Heart left ventricle (tissue), 16 donors: ENCODE measurements at regions not wholly inside any gene's neighbourhood (a gene's known extent, or its start where the extent isn't known, plus 50 kb on each side); places are given as distances from the start of the nearest gene placed in this dataset.

Source experiments
- ATAC-seq, 4 donors: fragments of 200-7000 bp; cut with Tn5 transposase; one replicate each; pipeline ENCODE4 v1.9.1; 2020 to 2022; ENCODE audit warnings: moderate library complexity in 4 of 4, mild to moderate bottlenecking in 3 of 4, moderate number of reproducible peaks in 1 of 4
- DNase-seq, 5 donors: peaks; one replicate each; pipeline ENCODE4 v3.0.0-alpha.2; 2020
- H3K27ac ChIP-seq, 12 donors: fragments of 200-600 bp; sonication (generic) in 4 of 12; one replicate each; pipeline versions ENCODE4 v1.5.0 to v1.8.0; 2016 to 2022; ENCODE audit warnings: mild to moderate bottlenecking in 2 of 12
- H3K27me3 ChIP-seq, 9 donors: fragments of 200-600 bp; sonication (generic) in 2 of 9; one replicate each; pipeline versions ENCODE4 v1.5.1 to v1.8.0; 2016 to 2022; ENCODE audit warnings: mild to moderate bottlenecking in 3 of 9
- H3K36me3 ChIP-seq, 9 donors: fragments of 200-600 bp; sonication (generic) in 2 of 9; one replicate each; pipeline versions ENCODE4 v1.5.0 to v1.8.0; 2018 to 2022; ENCODE audit warnings: mild to moderate bottlenecking in 2 of 9
- H3K4me1 ChIP-seq, 12 donors: fragments of 200-600 bp; sonication (generic) in 4 of 12; one replicate each; pipeline versions ENCODE4 v1.5.0 to v1.8.0; 2016 to 2022; ENCODE audit warnings: mild to moderate bottlenecking in 3 of 12
- H3K4me3 ChIP-seq, 12 donors: fragments of 200-600 bp; sonication (generic) in 4 of 12; one replicate each; pipeline versions ENCODE4 v1.5.0 to v1.8.0; 2017 to 2022; ENCODE audit warnings: mild to moderate bottlenecking in 9 of 12, moderate library complexity in 4 of 12
- H3K9me3 ChIP-seq, 12 donors: fragments of 200-600 bp; sonication (generic) in 4 of 12; one replicate each; pipeline versions ENCODE4 v1.5.0 to v1.8.0; 2016 to 2022; ENCODE audit warnings: mild to moderate bottlenecking in 1 of 12
- CTCF ChIP-seq, 12 donors: fragments of 200-600 bp; sonication (generic) in 4 of 12; IDR thresholded peaks; one replicate each; pipeline versions ENCODE4 v1.5.0 to v1.8.0; 2018 to 2022; ENCODE audit warnings: antibody characterized with exemption in 12 of 12, mild to moderate bottlenecking in 5 of 12
- POLR2A ChIP-seq, 2 donors: fragments of 450-650 bp; IDR thresholded peaks; one replicate each; pipeline ENCODE4 v1.6.1; 2017; ENCODE audit warnings: antibody characterized with exemption in 2 of 2, mild to moderate bottlenecking in 2 of 2, moderate library complexity in 2 of 2
- WGBS, 4 donors: extraction: QIAGEN DNeasy Blood & Tissue Kit in 2 of 4; methylation state at CpG; one replicate each; pipeline versions ENCODE4 v1.1.5 to v1.1.7; 2013 to 2018; 5-methylcytosine and 5-hydroxymethylcytosine counted together
- intact Hi-C, 10 donors: fragments of 100-400 bp; cut with DNase I; formaldehyde crosslinking; loops; one replicate each; pipeline versions ENCODE4 v1.11.1 to v1.14.2; 2022
- donor health status: ischemic (EF 13 %, LVEDD 7.1; RV severe dilation, severe dysfunction).
- donor health status: healthy with polysubstance abuse.
- donor health status: DM: no; HTN: yes; CAD: no.
- donor health status: DM: no; HTN: no; CAD: no.
- donor health status: ischemic (EF 25% LVEDD 6.9; RV normal size, moderate dysfunction).
- donor health status: ischemic (EF 25% LVEDD 5.7; RV mildly dilated, moderate dysfunction).
- donor health status: healthy.
- donor health status: DM: yes; HTN: yes; CAD: no.
- donor health status: ischemic (EF 35%, LVEDD 5.7; RV mildly dilated, moderate dysfunction).
- donor health status: nonischemic (EF 11% LVEDD 7.7; RV severe dilation, severe dysfunction).
- donor health status: DM: yes; HTN: yes; CAD: no.
- donor health status: PGD.
- donor health status: ischemic (EF 29% LVEDD 5.4; RV normal size, mild dysfunction).
- donor health status: nonischemic (EF 23%, LVEDD 6.1; RV moderate dilation, normal function).

- H3K27ac ChIP-seq, result no peak overlapping the region
- TF ChIP-seq CTCF (IDR thresholded peaks at IDR 0.05), result no peak
- no peaks in the 10 kb centered on the region for H3K9me3 ChIP-seq
- DNase-seq (no peak), ATAC-seq (no peak)
- H3K36me3 ChIP-seq, result no peaks in the 10 kb centered on the region
- 64 to 67% (median 65%) methylated on average over 4 of the region's 4 CpGs for WGBS, 4 donors
- intact Hi-C loops, result no loop called here
- no peaks in the 10 kb centered on the region for H3K27me3 ChIP-seq
- H3K4me3 ChIP-seq, result no peak overlapping the region
- H3K4me1 ChIP-seq, result no peaks in the 10 kb centered on the region
Measured at GRCh38 chr9:85213650-85214607, 527.8 kb downstream of the AGTPBP1 start.

- WGBS, 4 donors, result 48 to 65% (median 59%) methylated on average over 2 of the region's 2 CpGs
- intact Hi-C loops, result no loop called here
- H3K27me3 ChIP-seq, result no peaks in the 10 kb centered on the region
- no peak for ATAC-seq
- H3K36me3 ChIP-seq, result no peaks in the 10 kb centered on the region
- TF ChIP-seq POLR2A (IDR thresholded peaks at IDR 0.05) (no peak), CTCF (IDR thresholded peaks at IDR 0.05) (no peak)
- H3K4me3 ChIP-seq, result no peak overlapping the region
- H3K27ac ChIP-seq, result no peak overlapping the region
- H3K9me3 ChIP-seq, result no peaks in the 10 kb centered on the region
- DNase-seq, result no peak
- no peaks in the 10 kb centered on the region for H3K4me1 ChIP-seq
Measured at GRCh38 chr9:85212887-85213286, 528.9 kb downstream of the AGTPBP1 start.

- 42 to 58% (median 52%) methylated on average over 4 of the region's 4 CpGs for WGBS, 4 donors
- intact Hi-C loops, result no loop called here
- Histone ChIP-seq H3K4me1 (no peaks in the 10 kb centered on the region), H3K9me3 (no peaks in the 10 kb centered on the region), H3K4me3 (no peak overlapping the region), H3K27me3 (no peaks in the 10 kb centered on the region), H3K36me3 (no peaks in the 10 kb centered on the region), H3K27ac (no peak overlapping the region)
- no peak for TF ChIP-seq POLR2A (IDR thresholded peaks at IDR 0.05)
- TF ChIP-seq CTCF (IDR thresholded peaks at IDR 0.05), result no peak
- no peak for DNase-seq
- no peak for ATAC-seq
Measured at GRCh38 chr9:85212209-85212608, 529.5 kb downstream of the AGTPBP1 start.

- TF ChIP-seq POLR2A (IDR thresholded peaks at IDR 0.05), result no peak
- no peak for TF ChIP-seq CTCF (IDR thresholded peaks at IDR 0.05)
- Histone ChIP-seq H3K4me3 (no peak overlapping the region), H3K9me3 (no peaks in the 10 kb centered on the region), H3K27me3 (no peaks in the 10 kb centered on the region), H3K27ac (no peak overlapping the region), H3K4me1 (no peaks in the 10 kb centered on the region), H3K36me3 (no peaks in the 10 kb centered on the region)
- no peak for ATAC-seq
- intact Hi-C loops, result no loop called here
- 79 to 100% (median 84%) methylated on average over 1 of the region's 1 CpG for WGBS, 4 donors
- no peak for DNase-seq
Measured at GRCh38 chr9:85208666-85209065, 533.1 kb downstream of the AGTPBP1 start.
